HS-5 (cell line): ENCODE measurements at regions not wholly inside any gene's neighbourhood (a gene's known extent, or its start where the extent isn't known, plus 50 kb on each side); places are given as distances from the start of the nearest gene placed in this dataset.

Experiments
- DNase-seq: peaks from one replicate; pipeline ENCODE4 v3.0.0-alpha.2; 2012; ENCODE audit warnings: low read depth

DNA sequence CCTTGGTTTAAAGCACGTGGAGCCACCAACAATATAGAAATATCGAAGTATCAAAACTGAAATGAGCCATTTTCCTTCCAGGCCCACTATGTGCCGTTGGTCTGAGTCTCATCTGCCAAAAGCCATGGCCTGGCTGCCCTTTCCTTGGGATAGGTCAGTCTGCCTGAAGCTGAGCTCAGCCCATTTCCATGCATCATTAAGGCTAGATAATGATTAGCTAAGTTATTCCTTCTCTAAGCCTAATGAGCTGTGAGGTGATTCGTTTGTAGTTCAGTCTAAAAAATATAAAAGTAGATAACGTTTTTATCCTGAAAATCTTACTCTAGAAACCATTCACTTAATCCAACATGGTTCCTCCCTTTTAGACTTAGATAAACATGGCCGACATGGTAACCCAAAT lies 936.2 kb upstream of the LCORL start:
- DNase-seq = no peak

DNA sequence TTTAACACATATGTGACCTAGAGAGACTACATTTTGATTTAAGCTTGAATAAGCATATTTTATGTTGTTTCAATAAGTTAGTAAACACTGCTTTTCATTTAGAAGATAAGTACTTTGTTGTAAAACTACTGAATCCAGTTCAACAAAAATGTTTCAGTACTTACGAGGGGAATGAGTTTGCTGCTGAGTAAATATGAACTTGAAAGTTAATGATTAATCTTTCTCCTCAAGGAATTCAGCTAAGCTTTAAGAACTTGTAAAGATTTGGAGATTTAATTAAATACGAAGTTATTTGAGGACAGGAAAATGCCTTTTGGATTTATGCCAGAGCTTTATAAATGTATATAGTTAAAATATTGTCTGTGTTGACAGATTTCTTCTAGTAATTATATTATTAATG lies 933.0 kb upstream of the LCORL start:
- DNase-seq = no peak

DNA sequence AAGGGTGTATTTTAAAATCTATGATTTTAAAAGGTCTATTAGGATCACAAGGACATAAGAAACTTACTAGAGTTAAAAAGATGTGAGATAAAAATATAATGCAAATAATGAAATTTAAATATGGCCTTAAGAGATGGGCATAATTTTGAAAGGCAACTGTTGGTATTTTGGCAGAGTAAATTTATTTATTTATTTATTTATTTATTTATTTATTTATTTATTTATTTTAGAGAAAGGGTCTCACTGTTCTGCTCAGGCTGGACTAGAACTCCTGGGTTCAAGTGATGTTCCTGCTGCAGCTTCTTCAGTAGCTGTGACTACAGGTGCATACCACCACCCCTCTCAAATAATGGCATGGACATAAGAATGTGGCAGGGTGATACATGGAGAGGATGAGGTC lies 932.1 kb upstream of the LCORL start:
- no peak for DNase-seq

DNA sequence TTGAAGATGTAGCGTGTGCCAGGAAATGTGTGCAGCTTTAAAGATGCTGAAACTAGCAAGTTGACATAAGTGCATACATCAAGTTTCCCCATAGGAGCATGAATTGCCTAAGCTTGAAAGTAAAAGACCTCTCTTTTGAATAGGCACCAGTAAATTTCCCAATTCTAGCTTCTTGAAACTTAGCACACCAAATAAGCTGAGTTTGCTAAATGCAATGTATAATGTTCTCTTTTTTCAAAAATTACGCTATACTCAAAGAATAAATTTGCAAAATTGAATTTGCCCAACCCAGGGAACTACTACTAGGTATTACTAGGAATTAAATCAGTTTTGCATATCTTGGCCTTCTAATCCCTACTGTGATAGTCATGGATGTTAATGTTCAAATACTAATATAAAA lies 923.9 kb upstream of the LCORL start:
- no peak for DNase-seq

DNA sequence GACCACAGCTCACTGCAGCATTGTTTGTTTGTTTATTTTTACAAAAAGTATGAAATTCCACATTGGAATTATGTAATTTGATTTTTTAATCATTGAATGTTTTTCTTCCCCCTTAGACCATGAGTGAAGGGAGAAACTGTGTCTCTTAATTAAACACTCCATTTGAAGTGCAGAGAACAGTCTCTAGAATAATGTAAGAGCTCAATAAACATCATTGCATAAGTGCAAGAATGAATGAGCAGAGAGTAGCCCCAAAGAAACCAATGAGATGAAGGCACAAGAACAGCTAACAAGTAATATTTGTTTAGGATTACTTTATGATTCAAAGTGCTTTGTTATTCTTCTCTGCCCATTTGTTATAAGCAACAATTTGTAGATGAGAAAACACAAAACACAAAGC lies 921.3 kb upstream of the LCORL start:
- no peak for DNase-seq

DNA sequence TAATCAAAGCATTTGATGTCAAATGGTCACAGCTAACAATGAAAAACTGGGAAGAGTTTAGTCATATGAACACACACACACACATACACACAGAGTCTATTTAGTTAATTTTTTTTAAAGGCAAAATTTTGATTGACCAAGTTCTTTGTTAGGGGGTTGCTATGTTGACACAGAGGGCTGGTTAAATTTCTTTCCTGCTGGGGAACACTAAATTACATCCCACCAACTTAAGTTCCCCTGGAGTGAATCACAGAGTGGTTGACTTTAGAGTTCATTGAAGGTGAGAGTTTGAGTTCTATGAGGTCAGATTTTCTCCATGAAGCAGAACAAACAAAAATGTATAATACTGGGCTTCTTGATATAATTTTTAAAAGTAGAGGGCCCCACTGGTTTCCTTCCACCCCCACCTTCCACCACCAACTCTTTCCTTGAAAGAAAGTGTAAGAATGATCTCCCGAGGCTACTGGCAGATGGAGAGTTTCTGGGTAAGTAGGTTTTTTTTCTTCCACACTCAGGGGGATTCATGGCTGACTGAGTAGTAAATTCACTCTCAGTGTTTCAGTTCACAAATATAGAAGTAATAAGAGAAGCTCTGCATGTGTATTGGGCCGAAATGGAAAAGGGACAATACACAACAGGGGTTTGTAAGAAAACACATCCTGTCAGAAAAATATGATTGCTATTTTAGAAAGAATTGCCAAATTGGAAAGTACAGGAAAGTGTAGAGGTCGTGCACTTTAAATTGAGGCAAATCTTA lies 917.0 kb upstream of the LCORL start:
- DNase-seq = no peak

DNA sequence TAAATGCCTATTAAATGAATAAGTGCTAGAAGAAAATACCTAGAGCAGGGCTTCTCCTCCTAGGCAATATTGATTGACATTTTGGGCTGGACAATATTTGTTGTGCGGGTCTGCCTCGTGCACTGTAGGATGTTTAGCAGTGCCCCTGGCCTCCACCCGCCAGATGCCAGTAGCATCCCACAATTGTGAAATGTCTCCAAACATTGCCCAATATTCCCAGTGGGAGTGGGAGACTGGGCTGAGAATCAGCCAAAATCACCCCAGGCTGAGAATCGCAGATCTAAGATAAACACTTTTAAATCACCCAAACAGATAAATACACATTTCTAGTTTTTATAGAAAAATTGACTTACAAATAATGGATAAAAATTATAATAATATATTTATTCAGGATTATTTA lies 916.2 kb upstream of the LCORL start:
- no peak for DNase-seq

DNA sequence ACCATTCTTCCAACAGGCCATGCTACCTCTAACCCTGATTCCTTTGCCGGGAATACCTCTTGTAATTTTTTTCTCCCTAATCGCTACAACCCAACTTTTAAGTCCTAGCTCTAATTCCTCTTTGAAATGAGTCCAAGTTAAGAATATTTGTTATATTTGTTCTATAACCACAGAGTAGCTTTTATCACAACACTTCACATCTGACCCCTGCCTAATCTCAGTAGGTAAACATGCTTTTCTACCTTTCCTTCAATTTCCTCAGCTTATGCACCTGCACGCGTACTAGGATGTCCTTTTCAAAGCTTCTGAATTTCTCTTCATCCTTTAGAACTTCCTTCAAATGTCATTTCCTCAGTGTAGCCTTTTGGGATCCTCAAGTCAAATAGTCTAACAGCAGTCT lies 915.5 kb upstream of the LCORL start:
- DNase-seq = no peak

DNA sequence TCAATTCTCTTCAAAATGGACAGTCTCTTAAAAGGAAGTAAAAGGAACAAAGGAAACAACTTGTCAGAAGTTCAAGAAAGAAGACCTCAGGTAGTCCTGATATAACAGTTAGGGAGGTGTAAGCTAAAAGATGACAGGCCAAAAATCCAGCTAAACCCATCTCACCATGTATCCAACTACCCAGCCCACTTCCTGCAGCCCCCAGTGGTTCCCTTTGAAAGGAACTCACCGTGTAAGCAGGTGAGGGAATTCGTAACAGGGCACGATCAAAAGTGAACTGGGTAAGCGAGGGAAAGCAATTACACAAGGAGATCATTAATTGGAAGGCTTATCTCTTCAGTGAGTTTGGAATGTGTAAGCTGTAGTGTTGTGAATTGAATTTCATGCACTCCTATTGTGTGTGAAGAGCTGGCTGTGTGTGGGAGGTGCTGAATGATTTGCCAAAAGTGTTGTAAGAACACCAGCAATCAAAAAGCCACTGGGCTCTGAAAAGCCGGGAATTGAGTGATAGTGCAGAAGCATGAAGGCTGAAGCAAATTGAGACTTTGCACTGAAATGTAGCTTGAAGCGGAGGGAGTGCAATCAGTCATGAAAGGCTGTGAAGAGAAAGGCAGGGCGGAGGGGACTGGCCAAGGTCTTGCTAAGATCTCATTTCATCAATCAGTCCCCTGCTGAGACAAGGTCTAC lies 914.2 kb upstream of the LCORL start:
- no peak for DNase-seq

DNA sequence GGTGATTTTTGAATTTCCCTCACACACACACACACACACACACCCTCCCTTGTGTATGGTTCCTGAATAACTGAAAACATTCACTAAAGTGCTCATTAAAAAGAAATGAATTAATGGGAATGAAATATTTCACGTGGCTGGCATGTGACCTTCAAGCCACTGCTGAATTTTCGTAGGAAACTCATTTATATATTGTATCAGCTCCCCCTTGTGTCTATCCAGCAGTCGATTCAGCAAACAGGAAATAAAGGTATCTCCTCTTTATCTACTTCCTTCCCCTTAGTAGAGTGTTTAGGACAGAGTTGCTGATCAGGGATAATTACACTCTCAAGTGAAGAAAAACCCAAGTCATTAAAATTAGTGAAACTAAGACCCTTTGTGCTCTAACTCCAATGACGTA lies 912.6 kb upstream of the LCORL start:
- DNase-seq = no peak

DNA sequence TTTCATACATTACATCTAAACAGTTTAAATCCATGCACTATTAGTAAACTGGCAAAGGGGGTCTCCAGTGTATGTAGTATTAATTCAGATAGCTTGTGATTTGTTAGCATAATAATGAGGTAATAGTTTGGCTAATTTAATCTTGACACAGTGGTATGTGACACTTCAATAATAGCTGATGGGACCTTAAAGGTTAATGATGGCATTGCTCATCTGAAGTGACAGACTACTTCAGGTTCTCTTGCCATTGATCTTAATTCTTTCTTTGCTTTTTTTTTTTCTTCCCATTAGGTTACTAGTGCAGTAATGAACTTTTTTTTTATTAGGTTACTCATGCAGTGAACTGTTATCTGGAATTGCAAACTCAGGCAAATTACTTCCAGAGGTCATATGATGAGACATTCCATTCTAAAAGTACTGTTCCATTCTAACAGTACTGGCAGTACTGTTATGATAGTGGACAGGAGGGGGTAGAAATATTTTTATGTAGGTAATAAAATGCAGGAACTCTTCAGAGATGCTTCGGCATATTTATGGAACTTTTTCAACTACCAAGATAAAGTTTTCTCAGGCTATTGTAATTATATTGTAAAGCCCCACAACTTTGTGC lies 911.3 kb upstream of the LCORL start:
- DNase-seq = no peak

DNA sequence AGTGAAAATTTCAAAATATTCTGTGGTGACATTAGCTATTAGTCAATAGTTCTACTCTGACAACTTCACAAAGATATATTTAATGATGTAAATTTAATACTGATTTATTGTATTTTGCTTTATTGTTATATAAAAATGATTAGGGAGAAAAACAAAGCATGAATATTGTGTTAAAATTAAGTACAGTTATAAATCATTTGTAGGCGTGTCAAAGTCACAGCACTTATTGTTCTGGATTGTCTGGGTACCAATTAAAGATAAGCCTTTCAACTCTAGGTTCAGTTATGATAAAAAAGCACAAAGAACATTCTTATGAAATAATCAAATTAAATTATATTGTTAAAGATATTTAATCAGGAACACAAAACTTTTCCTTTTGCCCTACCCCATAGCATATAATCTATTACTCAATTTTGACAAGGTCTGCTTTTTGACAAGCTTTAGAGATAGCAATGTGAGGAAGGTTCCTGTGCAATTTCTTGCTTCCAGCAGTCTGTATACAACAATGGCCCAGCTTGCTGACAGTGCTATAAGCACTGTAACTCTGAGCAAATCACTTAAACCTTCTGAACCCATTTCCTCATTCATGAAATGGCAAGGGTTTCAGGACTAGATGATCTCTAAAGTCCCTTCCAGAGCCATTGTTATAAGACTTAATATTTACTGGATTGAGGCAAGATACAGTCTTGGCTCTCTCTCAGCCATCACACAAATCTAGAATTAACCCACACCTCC lies 910.3 kb upstream of the LCORL start:
- no peak for DNase-seq

DNA sequence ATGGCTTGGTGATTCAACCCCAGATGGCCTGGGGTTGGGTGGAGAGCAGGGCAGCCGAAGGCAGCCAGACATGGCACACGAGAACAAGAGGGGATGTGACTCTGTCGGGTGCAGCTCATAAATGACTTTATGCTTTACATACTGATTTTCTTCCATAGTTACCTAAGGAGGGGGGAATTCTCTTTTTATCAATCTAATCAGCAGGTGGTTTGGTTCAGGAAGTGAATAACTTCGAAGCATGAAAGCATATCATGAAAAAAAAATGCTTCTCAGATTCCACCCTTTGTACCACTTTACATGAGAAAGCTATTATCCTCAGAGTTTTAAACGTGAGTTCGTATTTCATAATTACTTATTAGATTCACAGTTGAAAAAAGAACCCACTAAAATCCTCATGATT lies 908.9 kb upstream of the LCORL start:
- DNase-seq = no peak

DNA sequence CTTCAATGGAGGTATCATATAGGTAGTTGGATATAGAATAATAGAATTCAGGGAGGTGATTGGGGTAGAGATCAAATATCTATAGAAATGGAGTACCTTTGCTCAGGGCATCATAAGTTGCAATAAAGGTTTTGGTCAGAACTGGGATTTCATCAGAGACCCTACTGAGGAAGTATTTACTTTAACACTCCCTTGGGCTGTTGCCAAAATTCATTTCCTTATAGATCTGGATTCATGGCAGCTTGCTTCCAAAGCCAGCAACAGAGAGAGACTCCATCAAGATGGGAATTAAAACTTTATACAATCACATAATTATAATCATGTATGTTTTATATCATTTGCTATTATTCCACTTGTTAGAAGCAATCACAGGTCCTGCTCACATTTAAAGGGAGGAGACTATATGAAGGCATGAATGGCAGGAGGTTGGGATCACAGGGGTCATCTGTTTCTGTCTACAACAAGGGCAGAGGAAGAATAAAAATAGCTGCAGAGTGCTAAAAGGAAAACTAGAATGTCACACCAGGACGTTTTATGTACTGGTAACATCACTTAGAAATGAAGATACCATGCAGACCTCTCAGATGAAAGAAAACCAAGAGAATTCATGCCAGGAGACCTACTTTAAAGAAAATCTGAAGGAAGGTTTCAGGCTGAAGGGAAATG lies 902.1 kb upstream of the LCORL start:
- no peak for DNase-seq

DNA sequence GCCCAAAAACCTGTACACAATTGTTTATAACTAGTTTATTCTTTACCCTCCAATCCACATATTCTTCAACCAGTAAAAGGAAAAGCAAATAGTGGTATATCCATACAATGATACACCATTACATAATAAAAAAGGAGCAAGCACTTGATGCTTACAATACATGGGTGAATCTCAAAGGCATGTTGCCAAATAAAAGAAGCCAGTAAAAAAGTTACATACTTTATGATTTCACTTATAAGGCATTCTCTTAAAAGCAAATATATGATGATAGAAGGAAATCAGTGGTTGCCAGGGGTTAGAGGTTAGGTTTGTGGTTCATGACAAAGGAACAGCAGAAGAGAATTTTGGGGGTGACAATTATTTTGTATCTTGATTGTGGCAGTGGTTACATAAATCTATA lies 896.1 kb upstream of the LCORL start:
- peak; percentile 45 for DNase-seq

DNA sequence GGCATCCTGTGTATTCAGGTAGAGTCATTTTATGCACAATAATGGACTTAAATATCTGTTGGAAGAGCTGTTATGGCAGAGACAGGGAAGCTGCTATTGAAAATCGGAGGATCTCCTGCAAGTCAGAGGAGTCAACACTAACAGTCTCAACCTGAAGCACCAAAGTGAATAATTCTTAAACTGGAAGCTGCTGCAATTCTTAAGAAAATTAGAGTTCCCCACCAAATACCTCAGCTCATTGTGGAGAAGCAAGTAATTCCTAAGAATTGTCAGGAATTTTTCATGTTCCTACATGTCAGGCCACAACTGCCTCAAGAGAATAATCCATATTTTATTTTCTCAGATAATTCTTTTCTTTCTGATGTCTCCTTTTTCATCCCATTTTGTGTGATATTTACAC lies 892.6 kb upstream of the LCORL start:
- no peak for DNase-seq

DNA sequence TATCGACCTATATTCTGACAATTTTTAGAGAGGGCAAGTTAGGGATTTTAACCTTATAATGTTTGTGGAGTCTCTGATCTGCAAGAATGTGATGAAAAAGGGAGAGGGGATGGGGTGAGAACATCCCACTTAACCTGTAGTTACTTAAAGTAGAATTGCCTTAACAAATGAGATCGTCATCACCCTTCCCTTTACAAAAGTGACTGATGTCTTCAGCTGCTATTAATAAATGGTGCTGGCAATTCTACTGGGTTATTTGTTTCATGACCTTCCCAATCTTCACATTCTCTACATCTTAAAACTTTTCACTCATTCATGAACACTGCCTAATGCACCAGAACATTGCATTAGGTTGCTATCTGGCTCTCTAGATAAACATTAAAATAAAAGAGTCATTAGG lies 873.4 kb upstream of the LCORL start:
- no peak for DNase-seq

DNA sequence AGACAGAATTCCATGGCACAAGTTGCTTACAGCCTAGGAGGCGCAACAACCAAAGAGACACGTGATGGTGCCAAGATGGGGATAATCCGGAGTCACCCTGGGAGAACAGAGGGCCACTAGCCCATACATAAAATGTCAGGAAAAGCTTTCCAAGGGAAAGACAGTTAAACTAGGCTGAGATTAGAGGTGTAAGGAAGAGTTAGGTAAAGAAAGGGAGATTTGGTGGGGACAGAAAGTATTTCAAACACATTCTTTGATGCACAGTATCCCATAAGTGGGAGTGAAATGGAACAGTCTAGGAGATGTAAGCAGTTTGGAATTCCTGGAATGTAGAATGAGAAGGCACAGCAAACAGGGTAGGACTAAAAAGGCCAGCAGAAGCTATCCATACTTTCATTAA lies 860.9 kb upstream of the LCORL start:
- peak; percentile 74 for DNase-seq

DNA sequence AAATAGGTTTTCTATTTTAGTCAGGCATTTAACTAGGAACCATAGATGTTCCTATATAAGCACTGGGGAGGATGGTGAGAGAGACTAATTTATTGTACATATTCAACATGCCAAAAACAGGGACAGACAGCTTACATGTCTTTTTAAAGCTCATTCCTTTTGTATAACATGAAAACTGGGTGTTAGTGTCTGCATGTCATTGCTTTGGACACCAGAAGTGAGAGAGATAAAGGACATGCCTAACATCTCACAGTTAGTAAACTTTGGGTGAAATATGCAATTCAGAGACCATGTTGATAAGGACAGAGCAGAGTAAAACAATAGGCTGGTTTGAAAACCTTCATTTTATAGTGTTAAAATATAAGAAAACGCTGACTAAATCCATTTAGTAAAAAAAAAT lies 860.0 kb upstream of the LCORL start:
- DNase-seq = no peak

DNA sequence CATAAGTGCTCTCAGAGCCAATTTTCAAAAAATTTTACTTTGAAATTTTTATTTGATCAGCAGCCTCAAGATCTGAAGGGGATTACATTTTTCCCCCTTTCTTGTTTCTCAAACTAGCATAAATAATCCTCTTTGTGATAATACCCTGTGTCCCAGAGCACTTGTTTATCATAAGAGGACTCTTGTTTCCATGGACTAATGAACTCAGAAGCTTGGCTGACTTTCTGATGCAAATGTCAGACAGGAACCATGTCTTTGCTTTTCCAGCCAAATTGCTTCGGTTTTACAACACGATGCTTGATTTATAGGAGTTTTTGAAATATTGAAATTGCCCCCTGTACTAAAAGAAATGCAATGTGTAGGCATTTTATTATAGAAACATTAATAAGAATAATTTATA lies 859.3 kb upstream of the LCORL start:
- DNase-seq = no peak

DNA sequence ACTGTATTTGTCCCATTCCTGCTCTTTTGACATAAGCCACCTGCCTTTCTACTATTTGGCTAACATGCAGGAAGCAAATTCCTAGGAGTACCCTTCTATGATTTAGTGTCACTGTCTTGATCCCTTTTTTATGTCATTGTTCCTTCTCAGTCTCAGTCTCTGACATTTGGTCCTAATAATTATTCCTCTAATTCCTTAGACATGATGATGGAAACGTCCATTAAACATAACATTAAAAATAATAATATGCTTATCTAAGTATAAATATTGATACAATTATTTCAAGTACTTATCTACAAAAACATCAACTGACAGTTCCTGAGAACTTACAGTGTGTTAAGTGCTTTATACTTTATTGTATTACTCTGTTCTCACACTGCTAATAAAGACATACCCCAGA lies 857.0 kb upstream of the LCORL start:
- no peak for DNase-seq

DNA sequence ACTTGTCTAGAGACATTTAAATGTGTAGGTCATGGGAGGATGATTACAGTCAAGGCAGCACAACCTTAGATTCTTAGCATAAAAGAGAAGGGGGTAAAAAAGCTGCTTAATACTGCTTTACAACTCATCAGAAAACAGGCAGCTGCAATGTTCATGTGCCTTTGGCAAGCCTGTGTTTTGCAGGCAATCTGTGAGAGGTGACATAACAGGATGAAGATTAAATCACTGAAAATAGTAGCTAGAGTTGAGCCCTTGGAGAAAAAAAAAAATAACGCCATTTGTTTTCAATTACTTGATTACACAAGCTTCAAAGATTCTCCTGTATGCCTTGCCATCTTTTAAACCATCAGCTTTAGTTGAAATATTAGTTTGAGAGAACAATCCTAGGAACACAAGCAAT lies 847.6 kb upstream of the LCORL start:
- DNase-seq = peak; percentile 10
